IMR-90 (cell line): ENCODE measurements at regions not wholly inside any gene's neighbourhood (a gene's known extent, or its start where the extent isn't known, plus 50 kb on each side); places are given as distances from the start of the nearest gene placed in this dataset.

Experiments
- BHLHE40 ChIP-seq: fragments of 150-350 bp; IDR thresholded peaks from 2 replicates; pipeline ENCODE4 v1.6.1; 2016; ENCODE audit warnings: mild to moderate bottlenecking, low read depth, low read length
- CEBPB ChIP-seq: IDR thresholded peaks from 2 replicates; pipeline ENCODE4 v1.6.1; 2012; ENCODE audit warnings: low read depth, low read length, improper control_type of control experiment
- CHD1 ChIP-seq: IDR thresholded peaks from 2 replicates; pipeline ENCODE4 v1.6.1; 2012; ENCODE audit warnings: low read depth, low read length, improper control_type of control experiment
- FOS ChIP-seq: fragments of 150-350 bp; IDR thresholded peaks from 2 replicates; pipeline ENCODE4 v1.6.1; 2016; ENCODE audit warnings: low read depth, low read length
- MAFK ChIP-seq: IDR thresholded peaks from 2 replicates; pipeline ENCODE4 v1.6.1; 2012; ENCODE audit warnings: low read depth, low read length, improper control_type of control experiment
- MAZ ChIP-seq: IDR thresholded peaks from 2 replicates; pipeline ENCODE4 v1.6.1; 2012; ENCODE audit warnings: low read depth, mild to moderate bottlenecking, low read length, improper control_type of control experiment, moderate library complexity, borderline replicate concordance
- MXI1 ChIP-seq: IDR thresholded peaks from 2 replicates; pipeline ENCODE4 v1.6.1; 2012; ENCODE audit warnings: low read depth, mild to moderate bottlenecking, low read length, moderate library complexity, borderline replicate concordance
- POLR2A ChIP-seq: IDR thresholded peaks from 2 replicates; pipeline ENCODE4 v1.6.1; 2012; ENCODE audit warnings: mild to moderate bottlenecking, low read depth, low read length
- RAD21 ChIP-seq: IDR thresholded peaks from 2 replicates; pipeline ENCODE4 v1.6.1; 2012; ENCODE audit warnings: low read length, improper control_type of control experiment
- RCOR1 ChIP-seq: IDR thresholded peaks from 2 replicates; pipeline ENCODE4 v1.6.1; 2012; ENCODE audit warnings: mild to moderate bottlenecking, low read length, improper control_type of control experiment; ENCODE audit not compliant: insufficient replicate concordance
- SMC3 ChIP-seq: fragments of 150-350 bp; IDR thresholded peaks from 2 replicates; pipeline ENCODE4 v1.6.1; 2016; ENCODE audit warnings: low read depth, mild to moderate bottlenecking, antibody characterized with exemption, low read length, moderate library complexity
- TF ChIP-seq, protein P1 (sequence below): conservative IDR thresholded peaks from 2 replicates; pipeline ENCODE4 v1.5.1; 2012; ENCODE audit warnings: mild to moderate bottlenecking, low read depth, low read length, improper control_type of control experiment
- TF ChIP-seq, protein P2 (sequence below): fragments of 150-350 bp; IDR thresholded peaks from 2 replicates; pipeline ENCODE4 v1.6.1; 2017; ENCODE audit warnings: mild to moderate bottlenecking, antibody characterized with exemption, low read length, low read depth
- TF ChIP-seq, protein P3 (sequence below): fragments of 150-350 bp; IDR thresholded peaks from 2 replicates; pipeline ENCODE4 v1.6.1; 2016; ENCODE audit warnings: low read depth, mild to moderate bottlenecking, low read length, moderate library complexity, borderline replicate concordance

DNA sequence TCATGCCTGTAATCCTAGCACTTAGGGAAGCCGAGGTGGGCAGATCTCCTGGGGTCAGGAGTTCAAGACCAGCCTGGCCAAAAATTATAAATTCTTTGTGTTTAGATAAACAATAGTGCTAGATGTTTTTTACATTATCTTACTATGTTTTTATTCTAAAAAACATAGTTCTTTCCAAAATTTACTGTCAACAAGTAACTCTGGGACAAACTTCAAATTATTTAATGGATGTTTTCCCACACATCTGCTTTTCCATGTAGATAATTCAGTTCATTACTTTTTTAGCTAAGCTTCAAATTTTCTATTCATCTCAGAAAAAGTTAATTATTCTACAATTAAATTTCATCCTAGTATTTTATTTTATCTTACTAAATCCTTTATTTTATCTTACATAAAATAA, 596.2 kb upstream of the LRRC4C start:
- TF ChIP-seq, protein P1, sequence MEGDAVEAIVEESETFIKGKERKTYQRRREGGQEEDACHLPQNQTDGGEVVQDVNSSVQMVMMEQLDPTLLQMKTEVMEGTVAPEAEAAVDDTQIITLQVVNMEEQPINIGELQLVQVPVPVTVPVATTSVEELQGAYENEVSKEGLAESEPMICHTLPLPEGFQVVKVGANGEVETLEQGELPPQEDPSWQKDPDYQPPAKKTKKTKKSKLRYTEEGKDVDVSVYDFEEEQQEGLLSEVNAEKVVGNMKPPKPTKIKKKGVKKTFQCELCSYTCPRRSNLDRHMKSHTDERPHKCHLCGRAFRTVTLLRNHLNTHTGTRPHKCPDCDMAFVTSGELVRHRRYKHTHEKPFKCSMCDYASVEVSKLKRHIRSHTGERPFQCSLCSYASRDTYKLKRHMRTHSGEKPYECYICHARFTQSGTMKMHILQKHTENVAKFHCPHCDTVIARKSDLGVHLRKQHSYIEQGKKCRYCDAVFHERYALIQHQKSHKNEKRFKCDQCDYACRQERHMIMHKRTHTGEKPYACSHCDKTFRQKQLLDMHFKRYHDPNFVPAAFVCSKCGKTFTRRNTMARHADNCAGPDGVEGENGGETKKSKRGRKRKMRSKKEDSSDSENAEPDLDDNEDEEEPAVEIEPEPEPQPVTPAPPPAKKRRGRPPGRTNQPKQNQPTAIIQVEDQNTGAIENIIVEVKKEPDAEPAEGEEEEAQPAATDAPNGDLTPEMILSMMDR, result no peak
- TF ChIP-seq MXI1 (no peak), BHLHE40 (no peak), SMC3 (no peak), CEBPB (no peak), CHD1 (no peak), POLR2A (no peak), FOS (no peak), MAZ (no peak), RAD21 (no peak), RCOR1 (no peak), MAFK (no peak)
- TF ChIP-seq, protein P2, sequence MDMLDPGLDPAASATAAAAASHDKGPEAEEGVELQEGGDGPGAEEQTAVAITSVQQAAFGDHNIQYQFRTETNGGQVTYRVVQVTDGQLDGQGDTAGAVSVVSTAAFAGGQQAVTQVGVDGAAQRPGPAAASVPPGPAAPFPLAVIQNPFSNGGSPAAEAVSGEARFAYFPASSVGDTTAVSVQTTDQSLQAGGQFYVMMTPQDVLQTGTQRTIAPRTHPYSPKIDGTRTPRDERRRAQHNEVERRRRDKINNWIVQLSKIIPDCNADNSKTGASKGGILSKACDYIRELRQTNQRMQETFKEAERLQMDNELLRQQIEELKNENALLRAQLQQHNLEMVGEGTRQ, result no peak
- TF ChIP-seq, protein P3, sequence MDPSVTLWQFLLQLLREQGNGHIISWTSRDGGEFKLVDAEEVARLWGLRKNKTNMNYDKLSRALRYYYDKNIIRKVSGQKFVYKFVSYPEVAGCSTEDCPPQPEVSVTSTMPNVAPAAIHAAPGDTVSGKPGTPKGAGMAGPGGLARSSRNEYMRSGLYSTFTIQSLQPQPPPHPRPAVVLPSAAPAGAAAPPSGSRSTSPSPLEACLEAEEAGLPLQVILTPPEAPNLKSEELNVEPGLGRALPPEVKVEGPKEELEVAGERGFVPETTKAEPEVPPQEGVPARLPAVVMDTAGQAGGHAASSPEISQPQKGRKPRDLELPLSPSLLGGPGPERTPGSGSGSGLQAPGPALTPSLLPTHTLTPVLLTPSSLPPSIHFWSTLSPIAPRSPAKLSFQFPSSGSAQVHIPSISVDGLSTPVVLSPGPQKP, result no peak
